Activated naive CD4-positive, alpha-beta T cell treated with anti-CD3 and anti-CD28 coated beads, Interleukin-2, amount 50 U/mL, for 24 hours (primary cell): ENCODE measurements at regions not wholly inside any gene's neighbourhood (a gene's known extent, or its start where the extent isn't known, plus 50 kb on each side); places are given as distances from the start of the nearest gene placed in this dataset.

Experiments used
- H3K27ac Mint-ChIP-seq: one replicate; pipeline ENCODE4 v1.8.0; 2021; ENCODE audit warnings: mild to moderate bottlenecking, mixed read lengths
- H3K27me3 Mint-ChIP-seq: one replicate; pipeline ENCODE4 v1.8.0; 2021; ENCODE audit warnings: mixed read lengths
- H3K36me3 Mint-ChIP-seq: one replicate; pipeline ENCODE4 v1.8.0; 2021; ENCODE audit warnings: mixed read lengths
- H3K4me1 Mint-ChIP-seq: one replicate; pipeline ENCODE4 v1.8.0; 2021; ENCODE audit warnings: mixed read lengths
- H3K4me3 Mint-ChIP-seq: one replicate; pipeline ENCODE4 v1.8.0; 2021; ENCODE audit warnings: mild to moderate bottlenecking, mixed read lengths
- H3K9me3 Mint-ChIP-seq: one replicate; pipeline ENCODE4 v1.8.0; 2021; ENCODE audit warnings: mixed read lengths

DNA sequence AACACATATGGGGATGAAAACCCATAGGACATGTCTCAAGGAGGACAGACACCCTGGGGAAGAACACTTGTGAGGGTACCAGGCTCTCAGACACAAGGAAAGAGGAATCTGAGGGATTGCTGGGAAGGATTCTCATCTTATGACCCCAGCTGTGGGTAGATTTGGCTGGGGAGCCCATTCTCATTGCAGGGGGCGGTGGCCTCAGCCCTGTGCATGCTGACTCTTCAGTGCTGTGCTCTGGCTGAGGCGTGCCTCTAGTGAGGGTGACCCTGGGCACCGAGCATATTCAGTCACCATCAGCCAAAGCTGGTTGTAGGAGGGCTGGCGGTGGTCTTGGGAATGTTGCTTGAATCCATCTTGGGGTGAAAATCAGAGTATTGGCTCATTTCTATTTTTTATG, 140.7 kb downstream of the TM9SF2 start:
- H3K4me1 Mint-ChIP-seq, result no peaks in the 10 kb centered on the region
- no peak overlapping the region for H3K27ac Mint-ChIP-seq
- no peaks in the 10 kb centered on the region for H3K27me3 Mint-ChIP-seq
- H3K36me3 Mint-ChIP-seq, result no peaks in the 10 kb centered on the region
- no peaks in the 10 kb centered on the region for H3K9me3 Mint-ChIP-seq
- no peak overlapping the region for H3K4me3 Mint-ChIP-seq

DNA sequence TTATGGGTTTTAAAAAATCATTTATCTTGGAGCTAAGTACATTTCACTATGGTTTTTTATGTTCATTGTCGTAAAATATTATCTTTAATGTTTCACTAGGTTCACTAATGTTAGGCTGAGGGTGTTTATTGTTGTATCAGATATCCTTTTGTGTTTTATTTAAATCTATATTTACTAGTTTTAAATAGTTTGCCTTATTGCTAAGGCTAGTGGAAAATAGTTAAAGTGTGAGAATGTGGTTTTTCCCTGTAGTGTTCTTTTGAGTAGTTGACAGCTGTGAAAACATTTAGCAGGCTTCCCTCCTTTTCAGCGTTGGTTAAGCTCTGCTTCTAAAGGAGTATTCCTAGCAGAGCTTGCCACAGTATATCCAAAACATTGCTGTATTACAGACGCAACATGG, 139.0 kb downstream of the TM9SF2 start:
- H3K36me3 Mint-ChIP-seq, result no peaks in the 10 kb centered on the region
- H3K27ac Mint-ChIP-seq, result no peak overlapping the region
- H3K4me3 Mint-ChIP-seq, result no peak overlapping the region
- H3K4me1 Mint-ChIP-seq, result no peaks in the 10 kb centered on the region
- H3K27me3 Mint-ChIP-seq, result no peaks in the 10 kb centered on the region
- H3K9me3 Mint-ChIP-seq, result no peaks in the 10 kb centered on the region

DNA sequence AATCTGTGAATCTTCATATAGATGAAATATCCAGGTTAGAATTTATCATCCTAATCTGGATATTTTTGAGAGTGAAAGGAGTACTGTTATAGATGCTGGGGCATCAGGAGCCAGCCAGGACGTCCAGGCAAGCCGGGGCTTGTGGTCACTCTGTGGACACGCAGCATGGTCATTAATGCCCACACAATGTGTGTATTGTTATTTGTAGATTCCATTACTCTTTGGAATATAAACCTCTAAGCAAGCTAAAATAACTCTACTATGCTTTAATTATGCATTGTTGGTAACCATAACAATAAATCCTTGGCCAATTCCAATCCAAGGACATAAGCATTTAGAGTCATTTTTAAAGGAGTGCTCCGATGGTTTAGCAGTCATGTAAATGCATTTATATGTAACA, 137.9 kb downstream of the TM9SF2 start:
- Mint-ChIP-seq H3K4me3 (no peak overlapping the region), H3K27ac (no peak overlapping the region), H3K9me3 (no peaks in the 10 kb centered on the region), H3K27me3 (no peaks in the 10 kb centered on the region), H3K36me3 (no peaks in the 10 kb centered on the region), H3K4me1 (no peaks in the 10 kb centered on the region)

DNA sequence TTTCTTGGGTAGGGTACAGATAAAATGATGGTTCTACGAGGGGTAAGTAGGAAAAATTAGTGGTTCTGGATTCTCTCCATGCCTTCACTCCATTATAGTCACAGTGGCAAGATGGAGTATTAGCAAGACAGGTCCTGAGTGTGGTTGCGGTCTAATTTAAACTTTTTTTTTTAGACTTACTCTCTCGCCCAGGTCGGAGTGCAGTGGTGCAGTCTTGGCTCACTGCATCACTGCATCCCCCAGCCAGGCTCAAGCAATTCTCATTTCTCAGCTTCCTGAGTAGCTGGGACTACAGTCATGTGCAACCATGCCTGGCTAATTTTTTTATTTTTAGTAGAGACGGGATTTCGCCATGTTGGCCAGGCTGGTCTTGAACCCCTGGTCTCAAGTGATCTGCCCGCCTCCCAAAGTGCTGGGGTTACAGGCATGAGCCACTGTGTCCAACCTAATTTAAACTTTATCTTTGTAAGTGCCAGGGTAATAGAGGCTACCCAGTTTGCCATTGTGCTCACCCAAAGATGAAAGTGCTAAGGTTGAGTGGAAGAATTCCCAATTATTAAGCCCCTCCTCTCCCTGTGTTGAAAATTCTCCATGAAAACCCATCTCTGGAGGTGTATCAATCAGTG, 135.6 kb downstream of the TM9SF2 start:
- Mint-ChIP-seq H3K4me1 (peaks cover 3% of the 10 kb centered on the region), H3K9me3 (no peaks in the 10 kb centered on the region), H3K4me3 (no peak overlapping the region), H3K27me3 (no peaks in the 10 kb centered on the region), H3K27ac (no peak overlapping the region), H3K36me3 (peaks cover 6% of the 10 kb centered on the region)

DNA sequence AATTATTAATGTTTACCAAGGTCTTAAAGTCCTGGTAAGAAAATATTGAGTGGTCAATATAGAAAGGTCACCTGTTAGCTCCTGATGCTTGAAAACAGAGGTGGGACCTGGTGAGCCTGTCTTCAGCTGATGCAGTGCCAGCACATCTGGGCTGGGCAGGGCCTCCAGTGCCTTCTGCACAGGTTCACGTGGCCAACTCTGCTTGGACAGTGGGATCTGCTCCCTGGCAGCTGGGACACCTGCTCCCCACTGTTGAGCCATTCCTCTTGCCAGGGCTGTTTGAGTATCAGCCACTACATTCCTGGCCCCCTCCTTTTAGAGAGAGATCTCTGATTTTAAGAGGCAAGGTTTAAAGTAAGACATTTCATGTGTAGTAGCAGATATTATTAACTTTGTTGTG, 135.0 kb downstream of the TM9SF2 start:
- Mint-ChIP-seq H3K4me1 (peaks cover 3% of the 10 kb centered on the region), H3K27ac (no peak overlapping the region), H3K4me3 (no peak overlapping the region), H3K27me3 (no peaks in the 10 kb centered on the region), H3K36me3 (peaks cover 6% of the 10 kb centered on the region), H3K9me3 (no peaks in the 10 kb centered on the region)

DNA sequence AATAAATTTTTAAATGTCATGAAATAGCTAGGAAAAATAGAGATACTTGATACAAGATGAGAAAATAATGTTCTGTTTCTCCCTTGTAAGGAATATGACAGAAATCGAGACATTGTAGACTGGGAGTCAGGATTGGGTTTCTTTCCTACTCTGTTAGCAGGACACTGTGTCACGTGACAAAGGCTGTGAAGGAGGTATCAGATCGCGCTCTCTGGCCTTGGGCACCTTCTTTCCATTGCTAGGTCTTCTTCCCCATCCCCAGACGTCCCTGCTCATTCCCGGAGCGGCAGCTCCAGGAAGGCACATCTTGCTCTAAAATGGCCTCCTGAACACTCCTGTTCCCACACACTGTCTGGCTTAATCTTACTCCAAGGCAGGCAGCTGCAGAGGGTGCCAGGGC, 133.4 kb downstream of the TM9SF2 start:
- Mint-ChIP-seq H3K4me3 (no peak overlapping the region), H3K4me1 (peaks cover 3% of the 10 kb centered on the region), H3K27me3 (no peaks in the 10 kb centered on the region), H3K27ac (no peak overlapping the region), H3K36me3 (peaks cover 6% of the 10 kb centered on the region), H3K9me3 (no peaks in the 10 kb centered on the region)

DNA sequence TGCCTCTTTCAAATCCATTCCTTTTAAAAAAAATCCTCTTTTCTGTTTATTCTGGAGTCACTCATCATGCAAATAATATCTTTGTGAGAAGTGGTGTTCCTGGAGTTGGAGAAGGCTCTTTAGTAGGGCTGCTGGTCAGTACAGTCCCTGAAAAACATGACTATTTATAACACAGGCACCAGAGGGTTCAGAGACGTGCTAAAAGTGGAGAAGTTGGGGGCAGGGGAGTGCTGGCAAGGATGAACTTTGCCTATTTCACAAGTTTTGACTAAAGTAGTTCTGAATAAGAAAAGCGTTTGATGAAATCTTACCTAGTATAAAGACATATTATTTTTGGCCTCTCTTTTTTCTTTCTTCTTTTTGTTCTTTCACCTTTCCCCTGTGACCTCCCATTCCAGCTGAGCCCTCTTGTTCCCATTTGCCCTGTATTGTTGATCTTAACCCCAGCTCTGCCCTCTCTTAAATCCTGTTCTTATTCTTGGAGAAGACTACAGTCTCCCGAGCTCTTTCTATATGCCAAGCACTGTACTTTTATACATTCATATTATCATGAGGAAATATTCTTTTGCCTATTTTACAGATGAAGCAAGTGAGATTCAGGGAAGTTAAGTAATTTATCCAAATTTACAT, 129.1 kb downstream of the TM9SF2 start:
- Mint-ChIP-seq H3K27me3 (no peaks in the 10 kb centered on the region), H3K4me3 (no peak overlapping the region), H3K27ac (no peak overlapping the region), H3K36me3 (peaks cover 8% of the 10 kb centered on the region), H3K9me3 (no peaks in the 10 kb centered on the region), H3K4me1 (peaks cover 26% of the 10 kb centered on the region)

DNA sequence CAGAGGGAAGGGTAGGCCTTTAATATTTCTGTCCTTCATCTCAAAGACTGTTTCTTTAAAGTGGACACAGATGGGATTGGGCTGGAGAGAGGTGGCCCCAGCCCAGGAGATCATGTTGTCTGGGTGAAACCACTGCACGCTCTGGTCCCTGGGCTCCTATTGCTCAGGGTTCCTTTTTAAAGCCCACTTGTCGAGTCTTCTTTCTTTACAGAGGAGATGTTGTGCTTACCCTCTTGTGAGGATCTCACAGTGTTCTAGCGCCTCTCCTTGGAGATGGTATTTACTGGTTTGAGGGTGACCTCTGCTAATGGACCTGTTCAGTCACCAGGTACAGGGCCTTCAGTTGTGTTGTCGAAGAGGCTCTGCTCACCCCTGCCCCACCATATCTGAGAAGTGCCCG, 128.4 kb downstream of the TM9SF2 start:
- H3K9me3 Mint-ChIP-seq, result no peaks in the 10 kb centered on the region
- peaks cover 8% of the 10 kb centered on the region for H3K36me3 Mint-ChIP-seq
- no peak overlapping the region for H3K27ac Mint-ChIP-seq
- H3K4me1 Mint-ChIP-seq, result peaks cover 28% of the 10 kb centered on the region
- H3K4me3 Mint-ChIP-seq, result no peak overlapping the region
- no peaks in the 10 kb centered on the region for H3K27me3 Mint-ChIP-seq

DNA sequence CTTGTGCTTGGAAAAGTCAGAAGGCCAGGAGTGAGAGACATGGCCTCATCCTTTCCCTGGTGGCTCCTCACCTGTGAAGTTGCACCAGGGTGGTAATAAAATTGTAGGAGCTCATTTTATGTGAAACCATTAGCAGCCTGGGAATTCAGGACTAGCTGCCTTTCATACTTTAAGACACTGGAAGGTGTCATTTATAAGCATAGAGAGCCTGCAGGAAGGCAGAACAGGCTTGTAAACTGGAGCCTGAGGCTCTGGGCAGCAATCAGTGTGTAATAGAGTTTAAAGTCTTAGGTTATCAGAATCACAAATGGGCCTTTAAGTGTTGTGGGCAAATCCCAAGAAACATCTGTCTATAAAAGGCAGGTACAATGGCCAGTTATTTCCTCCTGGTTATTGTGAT, 127.2 kb downstream of the TM9SF2 start:
- H3K4me1 Mint-ChIP-seq, result peaks cover 32% of the 10 kb centered on the region
- H3K4me3 Mint-ChIP-seq, result no peak overlapping the region
- H3K9me3 Mint-ChIP-seq, result no peaks in the 10 kb centered on the region
- no peak overlapping the region for H3K27ac Mint-ChIP-seq
- H3K27me3 Mint-ChIP-seq, result no peaks in the 10 kb centered on the region
- H3K36me3 Mint-ChIP-seq, result peaks cover 10% of the 10 kb centered on the region

DNA sequence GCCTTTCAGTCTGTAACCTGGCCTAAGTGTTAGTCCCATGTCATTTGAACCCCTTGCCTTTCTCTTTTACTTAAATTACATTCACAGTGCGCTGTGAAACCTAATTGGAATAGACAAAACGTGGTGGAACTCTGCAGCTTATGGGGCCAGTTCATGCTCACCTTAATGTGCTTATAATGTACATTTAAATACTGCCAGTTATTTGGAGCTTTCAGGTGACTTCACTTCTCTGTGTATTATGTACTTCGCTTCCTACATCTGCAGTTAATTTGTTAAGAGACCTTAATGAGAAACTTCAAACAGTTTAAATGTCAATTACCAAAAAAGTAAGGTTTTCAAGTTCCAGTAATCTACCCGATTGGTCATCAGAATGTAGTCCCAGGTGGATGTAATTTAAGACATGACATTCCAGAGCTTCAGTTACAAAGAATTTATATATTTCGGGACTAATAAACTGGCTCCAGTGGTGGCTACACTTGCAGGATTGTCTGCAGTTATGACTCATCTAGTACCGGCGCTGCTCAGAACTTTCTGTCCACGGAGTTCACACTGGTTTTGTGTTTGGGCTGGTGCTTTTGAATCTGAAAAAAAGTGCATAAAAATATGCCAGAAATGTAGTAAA, 125.3 kb downstream of the TM9SF2 start:
- Mint-ChIP-seq H3K9me3 (no peaks in the 10 kb centered on the region), H3K36me3 (peaks cover 6% of the 10 kb centered on the region), H3K27me3 (no peaks in the 10 kb centered on the region), H3K27ac (no peak overlapping the region), H3K4me3 (no peak overlapping the region), H3K4me1 (peaks cover 30% of the 10 kb centered on the region)

DNA sequence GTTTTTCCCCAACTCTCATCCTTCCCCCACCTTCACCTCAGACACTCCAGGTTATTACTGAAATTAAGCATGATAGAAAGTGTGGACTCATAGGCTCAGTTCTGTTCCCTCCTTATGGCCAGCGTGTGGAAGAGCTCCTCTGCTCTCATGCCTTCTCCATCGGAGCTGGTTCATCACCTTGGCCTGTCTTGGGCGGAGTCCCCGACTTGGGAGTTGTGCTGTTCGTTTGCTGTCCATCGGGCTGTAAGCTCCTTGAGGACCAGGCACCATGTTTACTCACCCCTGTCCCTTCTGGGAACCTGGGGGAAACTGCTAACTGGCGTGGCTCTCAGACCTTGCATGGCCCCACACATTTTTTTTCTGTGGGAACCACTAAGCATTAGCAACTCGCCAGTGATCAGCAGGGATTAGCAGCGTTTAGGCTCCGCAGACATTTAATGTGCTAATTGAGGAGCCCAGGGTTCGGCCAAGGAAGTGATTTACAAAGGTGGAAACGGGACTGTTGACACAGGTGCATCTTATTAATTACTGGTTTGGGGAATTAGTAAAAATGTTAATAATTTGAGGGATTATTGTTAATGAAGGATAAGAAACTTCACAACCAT, 123.8 kb downstream of the TM9SF2 start:
- Mint-ChIP-seq H3K27me3 (no peaks in the 10 kb centered on the region), H3K9me3 (no peaks in the 10 kb centered on the region), H3K27ac (no peak overlapping the region), H3K36me3 (peaks cover 8% of the 10 kb centered on the region), H3K4me3 (no peak overlapping the region), H3K4me1 (peaks cover 30% of the 10 kb centered on the region)

DNA sequence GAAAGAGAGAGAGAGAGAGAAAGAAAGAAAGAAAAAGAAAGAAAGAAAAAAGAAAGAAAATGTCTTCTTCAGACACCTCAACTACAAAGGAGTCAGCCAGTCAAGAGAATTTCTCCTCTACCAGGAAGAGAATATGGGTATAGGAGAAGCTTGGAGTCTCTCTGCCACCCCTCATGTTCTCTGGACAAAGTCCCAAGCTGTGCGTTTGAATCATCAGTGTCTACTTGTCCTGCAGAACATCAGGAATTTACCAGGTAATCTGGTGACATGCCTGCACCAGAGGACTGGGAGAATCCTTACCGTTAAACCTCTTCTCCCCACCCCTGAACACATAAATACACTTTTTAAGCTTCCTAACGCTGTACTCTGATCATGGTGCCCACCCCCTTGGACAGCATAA, 119.5 kb downstream of the TM9SF2 start:
- H3K27ac Mint-ChIP-seq, result no peak overlapping the region
- H3K4me1 Mint-ChIP-seq, result peaks cover 15% of the 10 kb centered on the region
- peaks cover 7% of the 10 kb centered on the region for H3K36me3 Mint-ChIP-seq
- no peaks in the 10 kb centered on the region for H3K9me3 Mint-ChIP-seq
- no peaks in the 10 kb centered on the region for H3K27me3 Mint-ChIP-seq
- H3K4me3 Mint-ChIP-seq, result no peak overlapping the region

DNA sequence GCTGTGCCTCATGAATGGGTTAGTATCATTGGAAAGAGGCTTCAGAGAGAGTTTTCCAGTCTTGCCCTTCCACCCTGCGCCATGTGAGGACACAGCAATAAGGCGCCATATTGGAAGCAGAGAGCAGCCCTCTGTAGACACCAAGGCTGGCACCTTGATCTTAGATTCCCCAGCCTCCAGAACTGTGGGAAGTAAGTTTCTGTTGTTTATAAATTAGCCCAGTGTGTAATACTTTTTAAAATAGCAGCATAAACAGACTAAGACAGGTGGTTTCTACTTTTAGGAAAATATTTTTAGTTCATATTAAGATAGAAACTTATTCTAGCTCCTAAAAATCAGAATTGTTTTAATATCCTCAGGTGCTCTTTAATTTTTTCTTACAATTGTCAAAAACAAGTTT, 117.9 kb downstream of the TM9SF2 start:
- Mint-ChIP-seq H3K9me3 (no peaks in the 10 kb centered on the region), H3K4me1 (peaks cover 12% of the 10 kb centered on the region), H3K27ac (no peak overlapping the region), H3K4me3 (no peak overlapping the region), H3K36me3 (peaks cover 7% of the 10 kb centered on the region), H3K27me3 (no peaks in the 10 kb centered on the region)

DNA sequence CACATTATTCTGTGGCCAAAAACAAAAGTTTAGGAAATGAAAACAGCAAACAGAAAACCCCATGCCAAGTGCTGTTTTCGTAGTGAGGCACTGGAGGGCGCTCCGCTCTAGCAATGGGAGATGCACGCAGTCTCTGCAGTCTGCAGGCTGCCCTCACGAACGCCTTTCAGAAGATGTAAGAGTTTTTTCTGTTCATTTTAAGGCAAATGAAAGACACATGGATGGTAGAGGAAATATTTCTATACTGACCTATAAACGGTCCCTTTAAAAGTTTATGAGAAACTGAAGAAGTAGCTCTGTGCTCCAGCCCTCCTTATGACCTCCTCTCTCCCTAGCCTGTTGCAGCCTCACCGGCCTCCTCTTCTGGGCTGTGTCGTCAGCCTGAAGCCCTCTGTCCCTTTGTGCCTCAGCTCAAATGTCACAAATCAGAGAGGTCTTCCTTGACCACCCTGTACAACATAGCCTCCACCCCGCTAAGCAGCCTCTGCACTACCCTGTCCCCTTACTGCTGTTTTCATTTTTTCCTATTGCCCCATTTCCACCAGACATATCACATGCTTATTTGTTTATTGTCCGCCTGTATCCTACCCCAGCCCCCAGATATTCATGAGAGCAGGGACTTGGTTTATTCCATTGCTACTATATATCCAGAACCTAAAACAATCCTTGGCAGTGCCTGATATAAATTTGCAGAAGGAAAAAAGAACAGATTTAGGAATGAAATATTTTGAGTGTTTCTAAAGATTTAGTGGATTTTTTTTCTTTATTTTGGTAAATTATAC, 116.4 kb downstream of the TM9SF2 start:
- Mint-ChIP-seq H3K27ac (no peak overlapping the region), H3K4me3 (no peak overlapping the region), H3K27me3 (no peaks in the 10 kb centered on the region), H3K9me3 (no peaks in the 10 kb centered on the region), H3K4me1 (peaks cover 22% of the 10 kb centered on the region), H3K36me3 (peaks cover 5% of the 10 kb centered on the region)

DNA sequence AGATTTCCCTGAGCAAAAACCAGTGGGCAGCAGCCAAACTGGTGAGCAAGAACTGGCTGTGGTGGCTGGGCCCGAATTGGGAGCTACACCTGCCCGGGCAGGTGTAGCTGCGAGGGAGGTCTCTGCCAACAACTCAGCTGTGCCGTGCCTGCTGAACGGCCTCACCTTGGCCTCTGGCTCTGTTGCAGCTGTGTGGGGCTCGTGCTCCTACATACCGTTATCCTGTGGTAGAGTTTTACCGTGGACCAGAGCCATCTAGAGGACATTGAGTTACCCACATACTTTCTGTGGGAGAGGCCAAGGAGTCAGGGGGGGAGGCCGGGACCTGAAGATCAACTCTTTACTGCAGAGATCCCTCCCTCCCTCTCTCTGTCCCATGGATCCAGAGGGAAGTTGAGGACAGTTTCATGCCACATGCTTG, 113.2 kb downstream of the TM9SF2 start:
- Mint-ChIP-seq H3K4me1 (peaks cover 36% of the 10 kb centered on the region), H3K36me3 (no peaks in the 10 kb centered on the region), H3K27me3 (no peaks in the 10 kb centered on the region), H3K4me3 (no peak overlapping the region), H3K9me3 (no peaks in the 10 kb centered on the region), H3K27ac (no peak overlapping the region)
